NCI-H2107 (cell line): ENCODE measurements at regions not wholly inside any gene's neighbourhood (a gene's known extent, or its start where the extent isn't known, plus 50 kb on each side); places are given as distances from the start of the nearest gene placed in this dataset.

Experiments
- DNase-seq: peaks from one replicate; lab custom pipeline; 2025; lab: John Stamatoyannopoulos, UW

- DNase-seq, result no peak
These were observed 944.0 kb upstream of the TSPY4 start for GRCh38 chrY:8393246-8393645.

GRCh38 chrY:8422906-8423305 lies 914.4 kb upstream of the TSPY4 start:
- no peak for DNase-seq

- DNase-seq, result no peak
These were observed 910.8 kb upstream of the TSPY4 start for GRCh38 chrY:8426433-8426832.

DNA sequence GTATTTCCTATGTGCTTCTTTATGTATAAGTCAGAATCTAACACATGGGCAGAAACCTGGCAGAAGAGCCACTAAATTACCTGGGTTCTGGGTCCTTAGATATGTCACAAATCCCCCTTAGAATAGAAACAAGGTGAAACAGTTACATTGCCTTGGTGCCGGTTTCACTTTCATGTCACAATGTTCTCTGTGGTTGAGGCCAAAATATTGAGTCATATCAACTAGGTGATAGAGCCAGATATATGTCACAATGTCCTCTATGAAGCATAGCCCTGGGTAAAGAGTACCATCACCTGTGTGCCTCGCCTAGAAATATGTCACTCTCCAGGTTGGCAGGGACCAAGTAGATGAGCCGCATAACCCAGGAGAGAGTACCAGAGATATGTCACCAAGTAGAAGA lies 899.8 kb upstream of the TSPY4 start:
- DNase-seq, result no peak

DNA sequence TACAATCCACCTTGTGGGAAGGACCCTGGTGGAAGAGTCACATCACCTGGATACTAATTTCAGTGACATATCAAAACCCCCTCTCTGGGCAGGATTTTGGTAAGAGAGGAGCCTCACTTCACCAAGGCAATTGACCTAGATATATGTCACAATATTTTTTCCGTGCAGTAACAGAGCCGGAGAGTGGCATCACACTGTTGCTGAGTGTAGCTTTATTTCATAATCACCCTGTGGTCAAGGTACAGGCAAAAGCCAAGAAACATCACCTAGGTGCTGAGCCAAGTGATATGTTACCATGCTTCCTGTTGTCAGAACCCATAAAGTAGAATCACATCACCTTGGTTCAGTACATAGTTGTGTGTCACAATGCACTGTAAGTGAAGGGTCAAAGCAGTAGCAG lies 895.2 kb upstream of the TSPY4 start:
- DNase-seq, result no peak

GRCh38 chrY:8452963-8453362 lies 884.3 kb upstream of the TSPY4 start:
- DNase-seq, result no peak

GRCh38 chrY:8466813-8467212 lies 870.5 kb upstream of the TSPY4 start:
- DNase-seq, result no peak

GRCh38 chrY:8470249-8470648 lies 867.0 kb upstream of the TSPY4 start:
- no peak for DNase-seq

DNA sequence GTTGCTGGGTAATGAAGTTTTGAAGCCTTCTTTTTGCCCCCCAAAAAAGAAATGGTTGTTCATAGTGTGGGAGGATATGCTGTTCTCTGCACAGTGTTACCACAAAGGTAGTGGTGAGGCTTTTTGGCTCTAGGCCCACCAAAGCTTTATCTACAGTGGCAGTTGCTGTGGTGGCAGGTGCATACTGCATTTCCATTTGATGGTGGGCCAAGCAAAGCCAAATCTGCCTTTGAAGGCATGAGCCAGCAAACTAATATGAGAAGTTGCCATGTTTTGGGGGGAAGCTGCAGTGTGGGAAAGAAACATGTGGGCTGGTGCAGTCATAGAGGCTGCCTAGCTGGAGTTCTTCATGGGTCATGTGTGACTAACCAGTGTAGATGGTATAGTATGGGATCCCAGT lies 858.1 kb upstream of the TSPY4 start:
- DNase-seq, result no peak

DNA sequence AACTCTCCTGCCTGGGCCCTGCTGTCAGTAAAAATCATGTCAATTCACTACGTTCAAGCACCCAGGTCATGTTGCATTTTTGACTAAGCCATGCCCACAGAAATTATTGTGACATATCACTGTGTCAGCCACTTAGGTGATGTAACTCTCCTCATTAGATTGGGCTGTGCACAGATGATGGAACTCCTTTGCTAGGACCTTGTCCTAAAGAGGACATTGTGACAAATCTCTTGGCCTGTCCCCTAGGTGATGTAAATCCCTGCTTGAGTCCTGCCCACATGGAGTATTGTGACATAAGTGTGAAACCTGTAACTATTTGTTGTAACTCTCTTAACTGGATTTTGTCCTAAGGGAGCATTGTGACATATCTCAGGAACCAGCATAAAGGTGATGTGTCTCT lies 848.3 kb upstream of the TSPY4 start:
- no peak for DNase-seq

DNA sequence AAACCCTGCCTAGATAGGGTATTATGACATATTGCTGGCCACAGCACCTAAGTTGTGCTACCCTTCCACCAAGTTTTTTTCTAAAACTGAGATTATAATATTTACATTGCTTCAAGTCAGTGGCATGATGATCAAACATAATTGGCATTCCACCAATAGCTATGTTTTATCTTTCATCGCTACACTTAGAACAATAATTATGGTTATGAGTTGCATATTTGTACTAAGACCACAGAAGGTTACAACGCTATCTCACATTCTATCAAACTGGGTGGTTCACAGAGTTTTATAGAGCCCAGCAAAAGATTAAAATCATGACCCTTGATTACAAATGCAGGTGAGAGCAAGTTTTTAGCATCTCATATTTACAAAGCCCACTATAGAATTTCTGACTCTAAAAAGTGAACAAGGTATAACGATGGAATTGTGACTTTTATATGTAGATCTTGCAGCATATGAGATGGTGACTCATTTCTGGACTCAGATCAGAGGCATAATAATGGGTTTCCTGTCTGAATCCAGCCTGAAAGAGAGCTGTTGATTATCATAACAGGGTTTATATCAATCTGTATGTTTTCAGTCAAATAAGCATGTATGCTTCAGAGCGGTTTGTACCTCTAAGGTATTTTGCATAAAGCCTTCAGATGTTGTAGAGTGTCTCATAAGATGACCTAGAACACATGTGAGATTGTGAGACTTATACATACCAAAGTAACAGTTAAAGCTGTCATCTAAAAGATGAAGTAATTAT lies 847.2 kb upstream of the TSPY4 start:
- no peak for DNase-seq

GRCh38 chrY:8494396-8494795 lies 842.9 kb upstream of the TSPY4 start:
- no peak for DNase-seq

DNA sequence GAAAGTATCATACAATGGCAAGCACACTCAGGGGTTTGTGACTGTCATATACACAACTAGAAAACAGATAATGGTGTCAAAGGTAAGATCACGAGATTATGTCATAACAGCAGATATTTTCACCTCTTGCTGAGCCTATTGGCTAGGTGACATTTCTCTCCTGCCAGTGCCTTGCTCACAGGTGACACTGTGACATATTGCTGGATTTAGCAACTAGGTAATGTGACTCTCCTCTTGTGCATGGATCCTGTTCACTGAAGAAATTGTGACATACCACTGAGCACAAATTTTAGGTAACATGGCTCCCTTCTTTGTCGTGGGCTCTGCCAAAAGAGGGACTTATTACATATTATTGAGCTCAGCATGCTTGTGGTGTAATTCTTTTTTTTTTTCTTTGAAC lies 842.0 kb upstream of the TSPY4 start:
- no peak for DNase-seq

GRCh38 chrY:8500888-8501287 lies 836.4 kb upstream of the TSPY4 start:
- no peak for DNase-seq

GRCh38 chrY:8533468-8533867 lies 803.8 kb upstream of the TSPY4 start:
- DNase-seq, result no peak

GRCh38 chrY:8535704-8536103 lies 801.6 kb upstream of the TSPY4 start:
- no peak for DNase-seq

- DNase-seq, result no peak
These were observed 801.0 kb upstream of the TSPY4 start for GRCh38 chrY:8536277-8536676.

DNA sequence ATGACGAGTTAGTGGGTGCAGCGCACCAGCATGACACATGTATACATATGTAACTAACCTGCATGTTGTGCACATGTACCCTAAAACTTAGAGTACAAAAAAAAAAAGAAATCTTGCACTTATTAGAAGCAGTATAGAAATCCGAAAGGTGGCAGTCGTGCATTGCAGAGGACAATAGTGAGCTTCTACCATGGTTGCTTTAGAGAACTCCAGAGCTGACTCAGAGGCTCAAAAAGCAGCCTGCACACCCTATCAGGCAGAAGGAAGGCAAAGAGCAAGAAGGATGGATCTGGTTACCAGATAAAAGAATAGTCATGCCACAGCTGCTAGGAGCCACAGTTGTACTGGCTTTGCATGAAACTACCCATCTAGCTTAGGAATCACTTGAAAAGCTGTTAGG lies 796.0 kb upstream of the TSPY4 start:
- DNase-seq, result no peak

DNA sequence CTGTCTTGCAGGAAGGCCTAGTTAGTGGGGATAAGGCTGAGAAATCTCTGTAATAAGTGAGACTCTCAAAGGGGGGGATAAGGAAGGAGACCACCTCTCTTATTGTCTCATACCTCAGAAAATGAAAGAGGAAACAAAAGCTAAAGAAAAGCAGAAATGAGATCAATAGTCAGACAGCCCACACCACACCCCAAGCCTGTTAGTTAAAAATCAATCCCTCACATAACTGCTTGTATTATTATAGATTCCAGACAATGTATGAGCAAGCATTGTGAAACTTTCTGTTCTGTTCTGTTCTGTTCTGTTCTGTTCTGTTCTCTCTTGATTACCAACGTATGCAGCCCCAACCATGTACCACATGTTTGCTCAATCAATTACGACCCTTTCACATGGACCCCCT lies 792.5 kb upstream of the TSPY4 start:
- DNase-seq, result no peak

GRCh38 chrY:8547931-8548330 lies 789.3 kb upstream of the TSPY4 start:
- no peak for DNase-seq

DNA sequence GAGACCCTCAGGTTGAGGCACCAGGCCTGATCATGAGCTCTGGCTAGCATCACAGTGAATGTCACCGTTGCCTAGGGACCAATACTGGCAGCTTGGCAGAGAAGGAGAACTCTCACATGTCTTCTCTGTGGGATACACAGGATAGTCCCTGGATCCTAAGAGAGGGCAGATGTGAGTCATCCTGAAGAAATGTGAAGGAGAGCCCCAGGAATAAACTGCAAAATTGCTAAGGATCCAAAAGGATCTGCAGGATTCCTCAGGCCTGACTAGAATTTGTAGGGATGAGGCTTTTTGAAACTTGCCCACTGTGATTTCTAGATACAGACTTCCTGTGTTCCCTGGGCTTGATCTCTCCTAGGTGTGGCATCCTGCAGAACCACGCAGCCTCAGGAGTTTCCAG lies 785.9 kb upstream of the TSPY4 start:
- DNase-seq, result no peak

DNA sequence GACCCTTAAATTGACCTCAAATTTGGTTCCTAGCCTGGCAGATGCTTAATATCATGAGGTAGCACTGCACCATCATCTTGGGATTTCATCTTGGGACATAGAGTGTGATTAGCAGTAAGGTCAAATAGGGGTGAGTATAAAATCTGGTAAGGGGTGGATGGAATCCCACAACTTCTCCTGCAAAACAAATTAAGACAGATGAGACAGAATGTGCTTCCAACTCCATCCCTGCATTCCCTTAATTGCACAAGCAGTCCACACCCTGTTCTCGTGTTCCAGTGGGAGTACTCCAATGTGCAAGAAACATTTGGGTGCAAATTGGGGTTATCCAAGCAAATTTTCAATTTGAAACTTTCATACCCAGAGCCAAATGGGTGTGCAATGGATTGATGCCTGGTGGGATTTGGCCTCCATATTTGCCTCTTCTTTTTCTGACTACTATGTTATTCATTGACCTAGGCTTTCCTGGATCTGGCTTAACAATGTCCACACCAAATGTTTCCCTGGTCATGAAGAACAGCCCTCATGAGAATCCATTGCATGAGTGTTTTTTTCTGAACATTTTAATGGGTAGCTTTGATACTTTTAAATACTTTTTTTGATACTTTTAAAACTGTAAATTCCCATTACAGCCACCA lies 785.0 kb upstream of the TSPY4 start:
- DNase-seq, result no peak

DNA sequence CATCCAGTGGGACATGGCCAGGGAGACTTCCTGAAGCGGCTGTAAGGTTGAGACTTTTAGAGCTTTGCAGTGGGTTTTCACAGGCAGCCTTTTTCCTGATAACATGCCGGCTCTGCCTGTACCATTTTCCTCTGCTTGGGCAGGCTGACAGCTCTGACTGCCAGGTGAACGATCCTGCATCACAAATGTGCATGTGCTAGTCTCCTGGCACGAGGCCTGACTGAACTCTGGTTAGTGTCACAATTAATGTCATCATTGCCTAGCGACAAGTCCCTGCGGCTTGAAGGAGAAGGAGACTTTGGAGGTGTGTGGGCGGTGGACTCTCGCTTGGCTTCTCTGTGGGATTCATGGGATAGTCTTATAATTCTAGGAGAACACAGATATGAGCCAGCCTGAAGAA lies 783.6 kb upstream of the TSPY4 start:
- DNase-seq, result no peak

GRCh38 chrY:8561385-8561784 lies 775.9 kb upstream of the TSPY4 start:
- DNase-seq, result no peak
